Motor neuron (in vitro differentiated cells): ENCODE measurements at regions not wholly inside any gene's neighbourhood (a gene's known extent, or its start where the extent isn't known, plus 50 kb on each side); places are given as distances from the start of the nearest gene placed in this dataset.

ENCODE experiments used
- ATAC-seq, 8 experiments: fragments of 200-7000 bp; cut with Tn5 transposase; replicated peaks in 6 of 8; 2 replicates each; pipeline ENCODE4 v1.8.0; 2021; ENCODE audit warnings: mild to moderate bottlenecking in 8 of 8, moderate library complexity in 8 of 8
- H3K27ac ChIP-seq, 2 donors: fragments of 250-450 bp; sonication (Bioruptor Pico); 2 replicates each; pipeline ENCODE4 v1.9.0; 2021; ENCODE audit warnings: antibody characterized with exemption in 2 of 2, mild to moderate bottlenecking in 2 of 2, moderate library complexity in 1 of 2
- H3K4me1 ChIP-seq, 2 donors: fragments of 250-450 bp; sonication (Bioruptor Pico); replicated peaks in 1 of 2; 2 replicates each; pipeline ENCODE4 v1.6.1; 2021; ENCODE audit warnings: antibody characterized with exemption in 2 of 2, mild to moderate bottlenecking in 2 of 2, moderate library complexity in 1 of 2
- H3K4me3 ChIP-seq, 5 donors: fragments of 250-450 bp; sonication (Bioruptor Pico); 2 replicates each; pipeline ENCODE4 v1.9.0; 2021; ENCODE audit warnings: antibody characterized with exemption in 5 of 5, mild to moderate bottlenecking in 5 of 5, moderate library complexity in 4 of 5
- WGBS, 10 experiments: fragments of 450-650 bp; shearing (Covaris generic); methylation state at CpG; one replicate each; pipeline ENCODE4 v1.0.0; 2022; 5-methylcytosine and 5-hydroxymethylcytosine counted together
- in situ Hi-C, 9 experiments: fragments of 400-800 bp; cut with MboI; loops; one replicate each; pipeline ENCODE4 v1.15.0; 2021; ENCODE audit warnings: low sequenced_read_pairs in 9 of 9, low pct_unique_long_range_greater_than_20kb in 2 of 9; ENCODE audit not compliant: unreplicated experiment in 9 of 9

- Histone ChIP-seq H3K27ac (no peak overlapping the region), H3K4me1 (no peaks in the 10 kb centered on the region), H3K4me3 (no peak overlapping the region)
- 54 to 93% (median 65%) methylated on average over 1 to 4 of the region's 4 CpGs; no CpG with 5 or more reads in 3 of the 10 experiments for WGBS, 10 experiments
- in situ Hi-C loops: no loop called here
- ATAC-seq: no peak
Observed at GRCh38 chr3:71854706-71855105, 69.8 kb upstream of the PROK2 start.

GRCh38 chr3:71854096-71854495, 69.1 kb upstream of the PROK2 start:
- in situ Hi-C loops: no loop called here
- H3K4me1 ChIP-seq: no peaks in the 10 kb centered on the region
- WGBS, 10 experiments: 40 to 96% (median 72%) methylated on average over 3 to 5 of the region's 5 CpGs; no CpG with 5 or more reads in 1 of the 10 experiments
- no peak for ATAC-seq
- H3K4me3 ChIP-seq: no peak overlapping the region
- H3K27ac ChIP-seq: no peak overlapping the region

DNA sequence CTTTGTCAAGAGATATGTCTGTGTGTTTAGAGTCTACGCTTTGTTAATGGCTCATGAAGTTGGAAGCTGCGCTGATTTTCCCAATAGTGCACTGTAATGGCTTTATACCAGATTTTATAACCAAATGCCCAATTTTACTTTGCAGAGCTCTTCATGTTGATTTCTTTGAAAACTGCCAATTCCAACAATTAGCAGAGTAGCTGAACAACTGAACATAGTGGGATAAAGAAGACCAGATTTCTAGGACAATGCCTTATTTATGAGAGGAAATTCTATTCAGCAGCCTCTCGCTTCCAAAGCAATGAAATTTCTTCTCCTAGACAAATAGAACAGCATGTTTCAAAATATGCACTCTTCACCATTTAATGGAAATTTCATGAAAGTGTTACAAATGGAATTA, 66.9 kb upstream of the PROK2 start:
- Histone ChIP-seq H3K4me3 (no peak overlapping the region), H3K27ac (no peak overlapping the region), H3K4me1 (no peaks in the 10 kb centered on the region)
- in situ Hi-C loops: no loop called here
- 0 to 100% (median 95%) methylated on average over 2 to 3 of the region's 3 CpGs for WGBS, 10 experiments
- no peak for ATAC-seq

GRCh38 chr3:71850654-71851053, 65.7 kb upstream of the PROK2 start:
- no peak for ATAC-seq
- H3K27ac ChIP-seq: no peak overlapping the region
- in situ Hi-C loops: no loop called here
- H3K4me1 ChIP-seq: no peaks in the 10 kb centered on the region
- WGBS, 10 experiments: 10 to 71% (median 31%) methylated on average over 1 of the region's 1 CpG; no CpG with 5 or more reads in 2 of the 10 experiments
- H3K4me3 ChIP-seq: no peak overlapping the region

- Histone ChIP-seq H3K4me1 (no peaks in the 10 kb centered on the region), H3K4me3 (no peak overlapping the region), H3K27ac (no peak overlapping the region)
- in situ Hi-C loops: no loop called here
- no peak for ATAC-seq
Observed at GRCh38 chr3:71849681-71850080, 64.7 kb upstream of the PROK2 start.

DNA sequence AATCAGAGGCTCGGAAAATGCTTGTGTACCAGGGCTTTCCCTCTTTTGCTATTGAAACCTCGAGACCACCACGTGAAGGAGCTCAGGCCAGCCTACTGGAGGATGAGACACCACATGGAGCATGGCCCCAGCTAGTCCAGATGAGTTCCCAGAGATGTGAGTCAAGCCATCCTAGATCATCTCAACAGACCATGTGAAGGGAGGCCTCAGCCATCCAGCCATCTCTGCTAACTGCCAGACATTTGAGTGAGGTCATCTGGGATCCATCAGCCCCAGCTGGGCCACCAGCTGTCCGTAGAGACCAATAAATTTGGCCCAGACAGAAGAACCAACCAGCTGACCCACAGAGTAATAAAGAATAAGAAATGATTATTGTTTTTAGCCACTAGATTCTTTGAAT, 62.8 kb upstream of the PROK2 start:
- WGBS, 10 experiments: 20 to 100% (median 50%) methylated on average over 1 to 4 of the region's 4 CpGs; no CpG with 5 or more reads in 3 of the 10 experiments
- peak in 2 of 8 experiments; percentile 24 to 34 for ATAC-seq
- in situ Hi-C loops: no loop called here
- Histone ChIP-seq H3K4me3 (no peak overlapping the region), H3K27ac (no peak overlapping the region), H3K4me1 (no peaks in the 10 kb centered on the region)

GRCh38 chr3:71846185-71846584, 61.2 kb upstream of the PROK2 start:
- no peak overlapping the region for H3K4me3 ChIP-seq
- H3K27ac ChIP-seq: no peak overlapping the region
- 60 to 95% (median 89%) methylated on average over 1 to 10 of the region's 10 CpGs; no CpG with 5 or more reads in 1 of the 10 experiments for WGBS, 10 experiments
- no peak for ATAC-seq
- in situ Hi-C loops: no loop called here
- no peaks in the 10 kb centered on the region for H3K4me1 ChIP-seq

DNA sequence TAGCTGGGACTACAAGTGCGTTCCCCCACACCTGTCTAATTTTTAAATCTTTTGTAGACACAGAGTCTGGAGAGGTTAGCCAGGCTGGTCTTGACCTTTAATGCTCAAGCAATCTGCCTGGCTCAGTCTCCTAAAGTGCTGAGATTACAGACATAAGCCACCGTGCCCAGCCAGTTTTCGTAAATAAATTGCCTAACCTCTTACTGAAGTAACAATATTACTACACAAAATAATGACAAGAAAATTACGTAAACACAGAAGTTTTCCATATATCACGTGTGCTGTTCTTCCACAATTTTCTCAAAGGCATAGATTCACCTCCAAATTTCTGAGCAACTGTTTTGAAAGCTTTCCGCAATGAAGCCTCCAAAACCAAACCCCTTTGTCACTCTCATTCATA, 58.1 kb upstream of the PROK2 start:
- 40 to 100% (median 94%) methylated on average over 1 to 6 of the region's 6 CpGs; no CpG with 5 or more reads in 1 of the 10 experiments for WGBS, 10 experiments
- Histone ChIP-seq H3K27ac (no peak overlapping the region), H3K4me3 (no peak overlapping the region), H3K4me1 (peaks cover 0 to 6% of the 10 kb centered on the region in 2 donors)
- in situ Hi-C loops: no loop called here
- ATAC-seq: no peak

DNA sequence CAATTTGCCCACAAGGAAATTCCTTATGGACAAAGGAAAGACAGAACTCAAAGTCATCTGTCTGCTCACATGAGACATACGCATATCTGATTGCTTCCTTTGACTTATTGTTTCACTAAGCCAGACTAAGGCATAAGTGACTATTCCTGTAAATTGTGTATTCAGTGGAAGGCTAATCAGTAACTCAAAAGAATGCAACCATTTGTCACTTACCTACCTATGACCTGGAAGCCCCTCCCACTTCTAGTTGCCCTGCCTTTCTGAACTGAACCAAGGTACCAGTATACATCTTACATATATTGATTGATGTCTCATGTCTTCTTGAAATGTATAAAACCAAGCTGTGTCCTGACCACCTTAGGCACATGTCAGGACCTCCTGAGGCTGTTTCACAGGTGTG, 53.5 kb upstream of the PROK2 start:
- H3K4me1 ChIP-seq: peaks cover 0 to 11% of the 10 kb centered on the region in 2 donors
- WGBS, 10 experiments: 86 to 100% (median 88%) methylated on average over 1 of the region's 1 CpG; no CpG with 5 or more reads in 5 of the 10 experiments
- no peak for ATAC-seq
- no peak overlapping the region for H3K4me3 ChIP-seq
- no peak overlapping the region for H3K27ac ChIP-seq
- in situ Hi-C loops: no loop called here
